Embryonic facial prominence (tissue), 1 donor: ENCODE measurements at regions not wholly inside any gene's neighbourhood (a gene's known extent, or its start where the extent isn't known, plus 50 kb on each side); places are given as distances from the start of the nearest gene placed in this dataset.
"Not testable (repeated sequence)": the region's sequence is repeated elsewhere in the genome, so short reads cannot be mapped to it uniquely, and the experiment has no call there.

Experiments used
- DNase-seq: peaks from one replicate; pipeline ENCODE4 v3.0.0-alpha.2; 2016; ENCODE audit errors: extremely low spot score

DNA sequence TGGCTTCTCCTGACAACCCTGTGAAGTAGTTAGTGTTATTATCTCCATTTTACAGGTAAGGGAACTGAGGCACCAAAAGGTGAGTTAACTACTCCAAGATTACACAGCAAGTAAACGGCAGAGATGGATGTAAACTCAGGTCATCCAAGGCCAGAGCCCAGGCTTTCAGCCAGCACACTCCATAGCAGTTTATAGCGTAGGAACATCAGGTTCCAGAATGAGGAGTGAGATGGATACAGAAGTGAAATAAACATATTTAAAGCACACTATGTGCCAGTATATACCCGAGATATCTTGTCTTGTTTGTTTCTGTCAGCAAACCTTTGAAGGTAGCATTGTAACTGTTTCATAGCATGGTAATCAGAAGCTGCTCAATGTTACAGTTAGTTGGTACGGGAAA lies 279.0 kb downstream of the OXSM start:
- DNase-seq, result no peak

DNA sequence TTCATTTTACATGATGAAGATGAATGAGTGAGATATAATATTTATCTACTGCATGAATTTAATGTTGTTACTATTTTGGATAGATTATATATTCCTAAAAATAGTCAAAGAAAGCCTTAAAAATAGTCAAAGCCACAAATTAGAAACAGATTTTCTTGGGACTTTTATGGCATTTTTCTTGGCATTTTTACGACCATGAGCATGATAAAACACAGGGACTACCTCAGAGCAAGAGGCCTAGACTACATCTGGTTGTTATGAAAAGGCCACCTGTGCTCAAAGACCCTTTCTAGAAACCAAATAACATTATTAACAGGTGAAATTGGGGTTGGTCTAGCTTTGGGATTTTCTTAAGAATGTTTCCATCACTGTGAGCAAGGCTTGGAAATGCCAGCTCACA lies 281.0 kb downstream of the OXSM start:
- no peak for DNase-seq

DNA sequence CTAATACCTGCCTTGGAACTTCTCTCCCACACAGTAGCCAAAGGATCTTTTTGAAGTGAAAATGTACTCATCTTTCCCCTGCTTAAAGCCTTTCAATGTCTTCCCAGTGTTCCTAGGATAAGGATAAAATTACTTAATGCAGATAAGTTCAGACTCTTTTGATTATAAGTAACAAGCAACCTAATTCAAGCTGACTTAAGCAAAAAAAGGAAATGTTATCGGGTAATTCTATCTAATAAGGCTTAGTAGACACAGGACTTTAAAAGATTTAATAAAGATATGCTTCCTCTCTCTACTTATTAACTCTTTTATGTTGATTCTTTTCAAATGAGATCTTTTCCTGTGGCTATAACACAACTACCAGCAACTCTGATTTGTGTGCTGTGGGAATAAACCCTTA lies 284.2 kb downstream of the OXSM start:
- DNase-seq, result no peak

DNA sequence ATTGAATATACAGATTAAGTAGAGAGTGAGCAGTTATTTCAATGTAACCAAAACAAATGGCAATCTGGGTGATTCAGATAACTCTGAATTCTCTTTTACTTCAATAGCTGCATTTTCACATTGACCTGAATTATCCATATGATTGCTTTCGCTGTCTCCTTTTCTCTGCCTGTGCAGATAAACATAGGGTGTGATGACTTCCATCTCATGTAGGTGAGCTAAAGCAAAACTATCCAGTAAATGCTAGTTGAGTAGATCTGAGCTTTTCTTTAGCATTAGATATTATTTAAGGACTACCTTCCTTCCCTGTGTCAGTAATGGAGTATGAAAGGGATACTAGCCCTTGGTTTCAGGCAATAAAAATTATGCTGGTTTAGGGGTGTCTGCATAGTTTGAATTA lies 288.6 kb downstream of the OXSM start:
- DNase-seq, result no peak

DNA sequence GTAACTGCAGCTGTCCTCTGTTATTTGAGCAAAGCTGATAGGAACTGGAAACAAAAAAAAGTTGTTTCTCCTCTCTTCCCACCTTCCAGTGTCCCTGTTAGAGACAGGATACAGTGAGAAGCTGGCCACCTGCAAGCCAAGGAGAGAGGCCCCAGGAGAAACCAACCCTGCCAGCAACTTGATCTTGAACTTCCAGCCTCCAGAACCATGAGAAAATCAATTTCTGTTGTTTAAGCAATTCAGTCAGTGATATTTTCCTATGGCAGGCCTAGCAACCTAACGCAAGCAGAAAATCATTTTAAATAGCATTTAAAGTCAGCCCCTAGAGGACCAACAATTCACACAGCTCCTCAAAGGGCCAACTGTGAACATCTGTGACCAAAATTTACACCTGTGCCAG lies 291.3 kb downstream of the OXSM start:
- no peak for DNase-seq

DNA sequence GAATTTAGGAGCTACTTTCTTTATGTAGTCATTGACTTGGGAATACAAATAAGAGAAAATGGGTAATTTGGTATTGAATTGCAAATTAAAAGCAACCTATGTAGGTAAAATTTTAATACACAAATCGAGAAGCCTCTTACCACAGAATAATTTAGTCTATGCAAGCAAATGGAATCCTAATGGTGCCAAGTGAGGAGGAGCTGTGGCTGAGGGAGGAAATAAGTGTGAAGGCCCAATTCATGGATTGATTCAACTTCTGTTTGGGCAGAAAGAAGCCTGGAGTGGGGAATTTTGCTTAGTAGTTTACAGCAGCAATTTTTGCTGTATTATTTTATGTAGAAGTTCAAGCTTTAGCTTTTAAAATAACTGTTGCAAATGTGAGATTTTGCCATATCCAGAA lies 291.9 kb downstream of the OXSM start:
- no peak for DNase-seq

DNA sequence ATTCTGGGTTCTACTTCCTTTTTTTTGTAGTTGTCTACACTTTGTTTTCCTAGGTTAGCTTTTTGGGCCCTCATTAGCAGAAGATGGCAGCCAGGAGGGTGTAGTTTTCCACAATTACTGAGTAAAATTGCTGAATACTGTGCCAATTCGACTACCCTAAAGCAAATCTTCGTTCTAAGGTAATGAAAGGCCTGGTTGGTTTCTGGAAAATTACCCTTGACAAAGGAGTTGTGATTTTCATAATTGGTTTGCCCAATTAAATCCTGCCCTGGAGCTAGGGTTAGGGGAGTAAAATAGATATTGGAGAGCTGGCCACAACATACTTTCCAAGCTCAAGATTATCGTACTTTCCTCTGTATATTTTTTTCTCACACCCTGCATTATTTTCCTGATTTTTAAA lies 293.0 kb downstream of the OXSM start:
- DNase-seq, result no peak

DNA sequence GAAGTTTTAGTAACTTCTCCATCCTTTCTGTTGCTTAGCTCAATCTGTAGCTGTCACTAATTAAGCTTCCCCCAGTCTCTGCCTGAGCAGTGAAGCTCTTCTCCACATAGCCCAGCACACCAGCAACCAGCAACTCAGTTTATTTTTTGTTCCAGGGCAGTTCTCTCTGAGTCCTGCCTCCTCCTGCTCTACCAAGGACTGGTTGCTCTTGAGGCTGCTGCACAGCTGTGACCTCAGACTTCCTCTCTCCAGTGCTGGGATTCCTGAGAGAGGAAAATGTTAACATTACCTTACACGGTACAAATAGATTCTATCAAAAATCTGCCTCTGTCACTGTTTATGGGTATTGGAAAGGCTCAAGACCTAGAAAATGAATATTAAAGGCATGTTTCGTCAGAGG lies 294.7 kb downstream of the OXSM start:
- no peak for DNase-seq

DNA sequence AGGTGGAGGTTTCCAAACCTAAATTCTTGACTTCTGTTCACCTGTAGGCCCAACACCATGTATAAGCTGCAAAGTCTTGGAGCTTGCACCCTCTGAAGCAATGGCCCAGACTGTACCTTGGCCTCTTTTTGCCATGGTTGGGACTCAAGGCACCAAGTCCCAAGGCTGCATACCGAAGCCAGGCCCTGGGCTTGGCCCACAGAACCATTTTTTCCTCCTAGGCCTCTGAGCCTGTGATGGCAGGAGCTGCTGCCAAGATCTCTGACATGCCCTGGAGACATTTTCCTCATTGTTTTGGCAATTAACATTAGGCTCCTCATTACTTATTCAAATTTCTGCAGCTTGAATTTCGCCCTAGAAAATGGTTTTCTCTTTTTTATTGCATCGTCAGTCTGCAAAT lies 297.9 kb downstream of the OXSM start:
- DNase-seq, result no peak

DNA sequence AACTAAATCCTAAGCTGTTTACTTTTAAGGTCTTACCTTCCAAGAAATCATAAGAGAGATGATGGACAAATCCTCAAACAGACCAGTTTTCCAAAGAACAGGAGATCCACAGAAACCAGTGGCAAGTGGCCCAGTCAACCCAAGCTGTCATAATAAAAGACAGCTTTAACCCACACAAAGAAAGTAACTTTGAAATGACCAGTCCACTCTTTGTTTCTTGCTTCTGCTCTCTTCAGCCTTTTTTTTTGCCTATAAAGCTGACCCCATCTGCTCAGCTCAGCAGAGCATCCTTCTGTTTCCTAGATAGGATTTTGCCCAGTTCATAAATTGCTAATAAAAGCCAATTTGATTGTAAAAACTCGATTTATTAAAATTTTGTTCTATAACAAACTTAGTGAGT lies 299.4 kb downstream of the OXSM start:
- DNase-seq, result no peak

DNA sequence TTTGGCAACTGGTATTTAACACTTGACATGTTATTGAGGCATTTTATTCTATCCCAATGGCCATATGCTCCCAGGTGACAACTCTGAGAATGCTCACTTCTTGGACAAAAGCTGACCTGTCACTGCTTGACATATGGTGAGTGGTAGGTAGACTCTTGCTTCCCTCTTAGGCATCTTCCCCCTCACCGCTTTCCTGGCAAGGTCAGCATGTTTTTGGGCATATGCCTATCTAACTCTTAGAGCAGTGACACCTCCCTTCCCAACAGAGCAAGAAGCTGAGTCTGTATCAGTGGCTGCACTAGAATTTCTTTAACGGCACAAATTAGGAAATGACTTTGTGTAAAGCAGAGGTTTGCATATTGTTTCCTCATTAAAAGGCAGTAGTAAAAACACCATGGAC lies 300.7 kb downstream of the OXSM start:
- no peak for DNase-seq

DNA sequence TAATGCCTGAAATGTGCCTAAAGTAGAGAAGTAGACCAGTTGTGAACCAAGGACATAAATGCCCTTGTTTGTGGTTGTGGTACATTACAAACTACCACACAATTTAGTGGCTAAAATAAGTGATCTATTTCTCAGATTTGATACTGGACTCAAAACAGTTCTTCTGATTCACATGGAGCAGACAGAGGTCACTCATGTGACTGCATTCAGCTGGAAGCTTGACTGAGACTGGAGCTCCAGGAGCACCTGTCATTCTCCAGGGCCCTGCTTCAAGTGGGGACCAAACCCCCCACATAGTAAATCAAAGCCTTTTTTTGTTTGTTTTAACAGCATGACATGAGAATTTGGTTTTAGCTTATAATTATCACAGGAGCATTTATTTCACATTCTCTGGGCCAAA lies 301.2 kb downstream of the OXSM start:
- no peak for DNase-seq

DNA sequence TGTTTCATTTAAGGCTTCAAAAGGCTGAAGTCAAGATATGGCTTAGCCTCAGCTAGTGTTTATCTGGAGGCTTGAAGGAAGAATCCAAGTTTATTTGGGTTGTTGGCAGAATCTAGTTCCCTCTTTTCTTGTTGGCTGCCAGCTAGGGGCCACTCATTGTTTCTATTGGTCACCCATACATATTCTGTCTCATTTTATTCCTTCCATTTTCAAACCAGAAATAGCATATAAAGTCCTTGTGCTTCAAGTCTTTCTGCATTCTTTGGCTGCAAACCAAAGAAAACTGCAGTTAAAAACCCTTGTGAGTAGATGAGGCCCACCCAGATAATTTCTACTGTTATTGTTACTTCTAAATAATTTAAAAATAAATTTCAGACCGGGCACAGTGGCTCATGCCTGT lies 301.7 kb downstream of the OXSM start:
- DNase-seq, result no peak

DNA sequence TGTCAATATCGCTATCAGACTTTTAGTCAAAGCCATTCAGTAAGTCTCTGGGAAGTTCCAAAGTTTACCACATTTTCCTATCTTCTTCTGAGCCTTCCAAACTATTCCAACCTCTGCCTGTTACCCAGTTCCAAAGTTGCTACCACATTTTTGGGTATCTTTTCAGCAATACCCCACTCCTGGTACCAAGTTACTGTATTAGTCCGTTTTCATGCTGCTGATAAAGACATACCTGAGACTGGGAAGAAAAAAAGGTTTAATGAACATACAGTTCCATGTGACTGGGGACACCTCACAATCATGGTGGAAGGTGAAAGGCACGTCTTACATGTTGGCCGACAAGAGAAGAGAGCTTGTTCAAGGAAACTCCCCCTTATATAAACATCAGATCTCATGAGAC lies 307.2 kb downstream of the OXSM start:
- DNase-seq, result not testable (repeated sequence)

DNA sequence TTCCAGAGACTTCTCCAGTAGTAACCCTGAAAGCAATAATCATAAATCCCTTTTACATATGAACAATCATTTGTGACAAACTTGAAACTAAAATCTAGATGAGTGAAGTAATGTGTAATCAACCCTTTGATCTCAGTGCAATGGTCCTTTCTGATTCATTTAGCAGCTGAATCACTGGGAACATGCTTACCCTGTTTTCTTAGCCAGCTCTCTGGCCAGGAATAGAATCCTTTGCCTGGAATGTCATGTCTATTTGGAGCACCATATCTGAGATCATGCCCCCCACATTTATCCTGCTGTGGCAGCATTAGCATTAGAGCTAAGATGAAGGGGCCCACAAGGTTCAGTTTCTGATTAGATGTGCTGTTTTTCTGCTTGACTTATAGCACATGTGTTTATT lies 309.8 kb downstream of the OXSM start:
- DNase-seq, result no peak

DNA sequence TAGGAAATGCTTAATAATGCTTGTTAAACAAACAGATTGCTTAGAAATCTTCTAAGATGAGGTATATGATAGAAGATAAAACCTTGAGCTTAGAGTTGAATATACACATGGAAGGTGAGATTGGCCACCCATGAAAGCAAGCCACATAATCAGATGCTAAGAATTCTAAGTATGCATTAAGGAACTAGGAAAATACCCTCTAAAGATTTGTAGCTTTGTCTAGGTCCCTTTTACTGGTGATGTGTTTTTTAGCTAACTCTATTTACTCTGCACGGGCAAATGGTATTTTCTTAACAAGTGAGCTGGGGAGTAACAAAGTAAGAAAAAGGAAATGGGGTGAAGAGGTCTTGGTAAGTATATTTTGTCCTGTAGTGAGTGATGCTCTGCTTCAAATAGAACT lies 310.3 kb downstream of the OXSM start:
- DNase-seq, result no peak

DNA sequence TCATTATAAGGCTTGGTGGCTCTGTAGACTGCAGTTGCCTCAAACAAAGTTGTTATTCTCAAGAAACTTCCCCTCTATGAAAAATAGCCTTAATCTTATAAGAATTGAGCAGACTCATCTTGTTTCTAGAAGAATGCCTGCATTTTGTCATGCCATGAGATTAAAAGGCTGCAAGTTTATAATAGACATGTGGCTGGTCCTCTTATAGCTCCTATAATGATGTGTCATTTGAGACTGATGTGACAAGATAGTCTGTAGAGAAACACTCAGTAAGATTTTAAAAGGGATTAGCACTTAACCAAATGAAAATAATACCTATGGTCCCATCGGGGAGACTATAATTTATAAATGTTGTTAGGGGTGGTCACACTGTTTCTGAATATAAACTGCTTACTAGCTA lies 312.5 kb downstream of the OXSM start:
- DNase-seq, result no peak

DNA sequence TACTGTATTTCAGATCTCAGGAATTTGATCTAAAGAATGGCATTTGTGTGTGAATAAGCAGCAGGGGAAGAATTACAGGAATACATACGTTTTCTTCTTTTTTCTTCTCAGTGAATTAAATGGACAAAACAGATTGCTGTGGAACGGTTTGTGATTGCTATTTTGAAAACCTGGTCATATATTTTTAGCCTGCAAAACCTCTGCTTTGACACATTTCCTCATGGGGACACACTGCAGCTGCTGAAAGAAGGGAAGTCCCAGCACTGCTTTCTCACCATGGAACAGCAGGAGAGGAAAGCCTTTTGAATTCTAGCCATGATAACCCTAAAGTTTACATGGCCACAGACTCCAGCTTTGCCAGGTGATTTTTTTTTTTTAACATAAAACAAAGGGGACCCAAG lies 315.0 kb downstream of the OXSM start:
- no peak for DNase-seq

DNA sequence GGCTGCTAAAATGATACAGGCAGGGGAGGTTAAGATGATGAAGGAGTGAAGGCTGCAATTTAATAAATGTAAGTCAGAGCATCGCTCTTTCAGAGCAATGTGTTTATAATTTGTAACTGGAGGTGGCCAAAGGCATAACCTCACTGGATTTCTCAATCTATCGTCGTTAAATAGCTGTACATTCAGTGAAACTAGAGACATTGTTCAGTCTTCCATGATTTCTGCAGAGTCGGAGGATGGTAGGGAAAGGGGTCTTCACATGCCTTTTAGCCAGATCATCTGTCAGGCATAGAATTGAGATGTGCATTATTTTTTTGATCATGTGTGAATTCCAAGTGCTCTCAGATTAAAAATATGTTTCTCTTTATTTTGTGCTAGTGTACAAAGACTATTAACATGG lies 315.4 kb downstream of the OXSM start:
- DNase-seq, result no peak

DNA sequence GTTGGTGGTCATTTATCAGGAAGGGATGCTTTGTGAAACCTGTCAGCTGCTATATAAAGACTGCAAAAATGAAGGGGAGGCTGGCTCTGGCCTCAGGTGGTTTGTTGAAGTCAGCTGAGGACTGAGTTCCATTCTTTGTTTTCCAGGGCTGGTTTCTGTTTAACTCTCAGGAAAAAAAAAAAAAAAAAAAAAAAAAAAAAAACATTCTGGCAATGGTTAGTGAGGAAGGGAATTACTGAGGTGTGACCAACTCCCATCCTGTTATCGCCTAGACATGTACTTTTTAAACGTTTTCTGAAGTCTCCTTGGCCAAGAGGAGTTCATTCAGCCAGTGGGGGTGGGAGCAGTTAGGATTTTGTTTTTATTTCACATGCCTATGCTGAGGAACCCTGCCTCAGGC lies 316.3 kb downstream of the OXSM start:
- DNase-seq, result no peak

DNA sequence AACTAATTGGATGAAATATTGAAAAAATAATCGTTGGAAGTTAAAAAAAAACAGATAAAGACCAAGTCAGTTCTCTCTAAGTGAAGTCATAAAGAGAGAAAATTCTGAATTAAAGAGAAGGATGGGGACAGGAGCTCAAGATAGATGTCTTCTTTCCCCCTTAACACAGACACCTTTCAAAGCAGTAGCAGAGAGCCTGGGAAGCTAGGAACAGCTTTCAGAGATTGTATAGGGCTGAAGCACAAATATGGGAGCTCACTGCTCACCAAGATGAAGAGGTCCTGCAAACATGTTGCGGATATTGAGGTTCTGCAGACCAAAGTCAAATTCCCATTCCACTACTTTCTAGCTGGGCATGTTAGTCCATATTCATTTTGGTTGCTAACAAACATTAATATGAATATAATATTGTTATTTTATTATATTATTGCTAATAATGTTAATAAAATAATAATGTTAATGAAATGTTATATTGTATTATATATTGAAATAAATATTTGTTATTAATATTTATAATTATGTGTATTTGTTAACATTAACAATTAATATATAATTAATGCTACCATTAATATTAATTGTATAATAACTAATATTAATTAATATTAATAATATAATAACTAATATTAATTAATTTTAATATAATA lies 319.1 kb downstream of the OXSM start:
- no peak for DNase-seq

DNA sequence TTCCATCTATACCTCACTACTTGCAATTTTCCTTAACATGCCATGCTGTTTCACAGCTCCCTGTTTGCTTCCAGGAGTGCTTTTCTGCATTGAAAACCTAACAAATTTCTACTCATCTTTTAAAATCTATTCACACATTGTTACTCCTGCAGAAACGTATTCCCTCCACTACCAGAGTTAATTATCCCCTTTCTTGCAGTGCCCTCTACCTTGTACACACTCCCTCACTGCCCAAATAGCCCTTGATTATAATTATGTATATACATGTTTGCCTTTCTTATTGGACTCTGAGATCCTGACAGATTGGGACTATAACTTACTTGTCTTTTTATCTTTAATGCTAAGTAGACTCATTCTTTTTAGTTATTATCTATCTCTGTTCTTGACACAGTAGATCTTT lies 325.0 kb downstream of the OXSM start:
- no peak for DNase-seq

DNA sequence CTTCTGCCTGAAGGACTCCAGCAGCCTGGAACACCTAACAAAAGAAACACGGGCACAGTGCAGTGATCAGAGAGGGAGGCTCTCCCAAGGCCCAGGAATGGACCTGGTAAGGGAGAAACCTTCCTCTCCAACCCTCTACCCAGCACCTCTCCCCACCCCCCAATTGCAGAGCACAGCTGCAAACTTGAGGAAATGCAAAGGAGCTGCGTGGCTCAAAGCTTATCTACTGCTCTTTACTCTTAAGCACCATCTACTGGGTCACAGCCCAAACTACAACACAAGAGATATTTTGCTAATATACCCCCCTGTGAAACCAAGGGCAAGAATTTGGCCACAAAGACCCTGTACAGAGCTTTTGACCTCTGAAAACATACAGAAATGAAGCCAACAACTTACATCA lies 328.3 kb downstream of the OXSM start:
- DNase-seq, result no peak

DNA sequence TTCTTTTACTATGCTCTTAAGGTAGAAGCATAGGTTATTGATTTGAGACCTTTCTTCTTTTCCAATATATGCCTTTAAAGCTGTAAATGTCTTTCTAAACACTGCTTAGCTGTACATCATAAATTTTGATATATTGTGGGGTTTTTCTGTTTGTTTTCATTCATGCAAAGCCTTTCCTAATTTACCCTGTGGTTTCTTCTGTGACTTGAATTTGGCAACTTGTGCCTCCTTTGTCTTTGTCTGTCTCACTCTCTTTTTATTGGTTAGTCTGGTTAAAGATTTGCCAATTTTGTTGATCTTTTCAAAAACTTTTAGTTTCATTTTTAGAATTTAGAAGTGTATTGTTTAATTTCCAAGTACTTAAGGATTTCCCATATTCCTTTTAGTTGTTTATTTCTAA lies 343.1 kb downstream of the OXSM start:
- DNase-seq, result no peak

DNA sequence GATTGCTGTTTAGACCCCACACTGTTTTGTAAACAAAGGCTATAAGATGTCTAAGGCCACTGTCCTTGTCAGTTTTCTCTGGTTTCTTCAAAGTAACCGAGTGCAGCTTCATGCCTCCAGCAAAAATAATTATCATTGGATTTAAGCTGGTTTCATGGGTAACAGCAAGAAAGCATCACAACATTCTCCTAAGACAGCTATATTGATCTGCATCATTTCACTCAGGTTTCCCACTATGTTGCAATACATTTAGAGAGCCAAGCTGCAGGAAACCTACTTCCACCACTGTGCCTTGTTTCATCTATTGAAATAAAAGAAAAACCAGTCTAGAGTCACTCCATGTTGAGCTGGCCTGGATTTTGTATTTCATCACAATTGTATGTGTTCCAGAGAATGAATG lies 351.4 kb downstream of the OXSM start:
- no peak for DNase-seq
